ENCODE measurements at regions not wholly inside any gene's neighbourhood (a gene's known extent, or its start where the extent isn't known, plus 50 kb on each side); places are given as distances from the start of the nearest gene placed in this dataset.

- no peak for TF ChIP-seq POLR2AphosphoS5 (IDR thresholded peaks at IDR 0.05; ENCODE audit: borderline replicate concordance, low read depth, low read length)
- no peak for TF ChIP-seq EZH2 (IDR thresholded peaks at IDR 0.05)
- TF ChIP-seq FOXP2 (optimal IDR thresholded peaks at IDR 0.05; ENCODE audit: control extremely low read depth, extremely low read length, insufficient read depth) = no peak
Measured at GRCh38 chr1:95382000-95382786, 148.2 kb downstream of the RWDD3 start.

Measured in SK-N-MC (cell line).